ENCODE measurements at regions not wholly inside any gene's neighbourhood (a gene's known extent, or its start where the extent isn't known, plus 50 kb on each side); places are given as distances from the start of the nearest gene placed in this dataset.

DNA sequence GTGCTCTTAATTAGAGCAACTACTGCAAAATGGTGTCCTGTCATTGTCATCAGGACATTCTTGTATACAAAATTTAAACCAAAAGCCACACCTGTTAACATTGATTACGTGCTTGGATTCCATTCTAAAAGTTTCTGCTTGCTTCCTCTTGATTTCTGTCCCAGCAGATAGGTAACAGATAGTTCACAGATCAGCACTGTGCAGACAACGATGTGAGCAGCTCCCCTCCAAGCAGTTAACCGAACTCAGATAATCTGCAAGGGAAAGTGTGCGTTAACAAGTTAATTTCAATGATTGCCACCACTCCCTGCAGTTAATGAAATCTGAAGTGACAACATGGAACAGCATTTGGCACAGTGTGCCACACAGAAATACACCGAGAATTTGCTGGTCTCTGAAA is 54.4 kb upstream of the RELL1 start:
- DNase-seq (ENCODE audit: extremely low read depth, low read depth): no peak

DNA sequence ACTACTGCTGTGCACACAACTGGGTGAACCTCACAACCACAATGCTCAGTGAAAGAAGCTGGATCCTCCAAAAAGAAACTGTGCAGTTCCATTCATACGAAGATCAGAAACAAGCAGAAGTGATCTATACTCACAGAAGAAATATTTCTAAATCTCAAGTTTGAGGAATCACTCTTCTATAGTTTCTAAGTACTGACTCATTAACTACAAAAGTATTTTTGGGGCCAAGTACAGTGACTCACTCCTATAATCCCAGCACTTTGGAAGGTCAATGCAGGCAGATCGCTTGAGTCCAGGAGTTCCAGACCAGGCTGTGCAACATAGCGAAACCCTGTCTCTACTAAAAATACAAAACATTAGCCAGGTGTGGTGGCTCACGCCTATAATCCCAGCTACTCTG is 51.3 kb upstream of the RELL1 start:
- DNase-seq (ENCODE audit: extremely low read depth, low read depth): no peak
